ENCODE measurements at regions not wholly inside any gene's neighbourhood (a gene's known extent, or its start where the extent isn't known, plus 50 kb on each side); places are given as distances from the start of the nearest gene placed in this dataset.

GRCh38 chr16:89034573-89034961 is 57.6 kb upstream of the CBFA2T3 start:
- no peak for TF ChIP-seq CTCF (IDR thresholded peaks at IDR 0.05)
- TF ChIP-seq TEAD4 (IDR thresholded peaks at IDR 0.05; ENCODE audit: borderline replicate concordance, insufficient read depth), result no peak
- TF ChIP-seq REST (IDR thresholded peaks at IDR 0.05; ENCODE audit: low read depth, low read length), result no peak
- TF ChIP-seq FOXM1 (IDR thresholded peaks at IDR 0.05; ENCODE audit: low read depth), result no peak
- no peak for TF ChIP-seq TCF12 (IDR thresholded peaks at IDR 0.05)
- TF ChIP-seq MEF2A (IDR thresholded peaks at IDR 0.05; ENCODE audit: borderline replicate concordance, low read depth), result no peak
- no peak for TF ChIP-seq EP300 (IDR thresholded peaks at IDR 0.05; ENCODE audit: borderline replicate concordance in 1 of 2, low read depth in 1 of 2, low read length in 1 of 2)
- no peak for TF ChIP-seq NRF1 (IDR thresholded peaks at IDR 0.05; ENCODE audit: low read depth, low read length)
- TF ChIP-seq ZBTB33 (IDR thresholded peaks at IDR 0.05; ENCODE audit: borderline replicate concordance, low read depth), result no peak
- no peak for TF ChIP-seq FOXJ3 (CRISPR knock-in tag; IDR thresholded peaks at IDR 0.05)
- TF ChIP-seq, protein P1, sequence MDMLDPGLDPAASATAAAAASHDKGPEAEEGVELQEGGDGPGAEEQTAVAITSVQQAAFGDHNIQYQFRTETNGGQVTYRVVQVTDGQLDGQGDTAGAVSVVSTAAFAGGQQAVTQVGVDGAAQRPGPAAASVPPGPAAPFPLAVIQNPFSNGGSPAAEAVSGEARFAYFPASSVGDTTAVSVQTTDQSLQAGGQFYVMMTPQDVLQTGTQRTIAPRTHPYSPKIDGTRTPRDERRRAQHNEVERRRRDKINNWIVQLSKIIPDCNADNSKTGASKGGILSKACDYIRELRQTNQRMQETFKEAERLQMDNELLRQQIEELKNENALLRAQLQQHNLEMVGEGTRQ (IDR thresholded peaks at IDR 0.05; ENCODE audit: borderline replicate concordance, low read depth, low read length), result no peak
